Neural cell (in vitro differentiated cells): ENCODE measurements at regions not wholly inside any gene's neighbourhood (a gene's known extent, or its start where the extent isn't known, plus 50 kb on each side); places are given as distances from the start of the nearest gene placed in this dataset.
A peak's percentile ranks its signal among the peaks of the same experiment; 100 is the strongest.

Experiments
- H2AFZ ChIP-seq: fragments of 200-600, 300-800 bp; sonication (generic), shearing (Covaris generic); 2 replicates; pipeline ENCODE4 v1.6.0; 2014; ENCODE audit warnings: low read depth, mild to moderate bottlenecking, antibody characterized with exemption, low read length, moderate library complexity
- H3F3A ChIP-seq: fragments of 200-600 bp; shearing (Covaris generic); 2 replicates; pipeline ENCODE4 v1.6.1; 2016; ENCODE audit warnings: mild to moderate bottlenecking, moderate library complexity, mixed read lengths, antibody characterized with exemption, low read length; ENCODE audit not compliant: insufficient read depth, poor library complexity, severe bottlenecking
- H3K27ac ChIP-seq: fragments of 200-600, 300-800 bp; sonication (generic), shearing (Covaris generic); 2 replicates; pipeline ENCODE4 v1.5.1; 2014; ENCODE audit warnings: mild to moderate bottlenecking, low read length, moderate library complexity
- H3K27me3 ChIP-seq: fragments of 300-800, 200-600 bp; sonication (generic), shearing (Covaris generic); 2 replicates; pipeline ENCODE4 v1.6.0; 2014; ENCODE audit warnings: mild to moderate bottlenecking, low read depth, low read length, moderate library complexity; ENCODE audit not compliant: insufficient read depth
- H3K36me3 ChIP-seq: fragments of 300-800, 200-600 bp; sonication (generic), shearing (Covaris generic); 2 replicates; pipeline ENCODE4 v1.5.1; 2014; ENCODE audit warnings: mild to moderate bottlenecking, antibody characterized with exemption, low read length, moderate library complexity; ENCODE audit not compliant: insufficient read depth
- H3K4me2 ChIP-seq: fragments of 300-800, 200-600 bp; sonication (generic), shearing (Covaris generic); 2 replicates; pipeline ENCODE4 v1.6.0; 2014; ENCODE audit warnings: mild to moderate bottlenecking, low read length
- H3K4me3 ChIP-seq: fragments of 300-800, 200-600 bp; sonication (generic), shearing (Covaris generic); 2 replicates; pipeline ENCODE4 v1.5.1; 2014; ENCODE audit warnings: mild to moderate bottlenecking, low read length, moderate library complexity
- H3K79me2 ChIP-seq: fragments of 200-600 bp; shearing (Covaris generic); replicated peaks from 2 replicates; pipeline ENCODE4 v1.6.0; 2014; ENCODE audit warnings: mild to moderate bottlenecking, low read length, moderate library complexity; ENCODE audit not compliant: insufficient read depth
- H3K9ac ChIP-seq: fragments of 300-800, 200-600 bp; sonication (generic), shearing (Covaris generic); 2 replicates; pipeline ENCODE4 v1.6.1; 2016; ENCODE audit warnings: mild to moderate bottlenecking, low read length, mixed read lengths
- H3K9me2 ChIP-seq: fragments of 200-600 bp; shearing (Covaris generic); 2 replicates; pipeline ENCODE4 v1.6.1; 2016; ENCODE audit warnings: mild to moderate bottlenecking, low read length, mixed read lengths; ENCODE audit not compliant: insufficient read depth
- H3K9me3 ChIP-seq: fragments of 200-600, 300-800 bp; sonication (generic), shearing (Covaris generic); 2 replicates; pipeline ENCODE4 v1.6.1; 2016; ENCODE audit warnings: mild to moderate bottlenecking, mixed run types, low read length, moderate library complexity, mixed read lengths
- H4K20me1 ChIP-seq: fragments of 200-600 bp; shearing (Covaris generic); 2 replicates; pipeline ENCODE4 v1.6.1; 2016; ENCODE audit warnings: mild to moderate bottlenecking, mixed run types; ENCODE audit not compliant: insufficient read depth
- CTCF ChIP-seq: fragments of 450-650 bp; IDR thresholded peaks from 2 replicates; pipeline ENCODE4 v1.5.1; 2014; ENCODE audit warnings: antibody characterized with exemption, mild to moderate bottlenecking, moderate library complexity; ENCODE audit not compliant: poor library complexity, severe bottlenecking
- EP300 ChIP-seq: fragments of 450-650 bp; conservative IDR thresholded peaks from 2 replicates; pipeline ENCODE4 v1.6.1; 2014; ENCODE audit warnings: antibody characterized with exemption, mild to moderate bottlenecking, moderate library complexity; ENCODE audit not compliant: poor library complexity, severe bottlenecking
- EZH2 ChIP-seq: fragments of 200-600, 300-800 bp; shearing (Covaris generic), sonication (generic); IDR thresholded peaks from 2 replicates; pipeline ENCODE4 v1.6.1; 2014; ENCODE audit warnings: antibody characterized with exemption, low read length, borderline replicate concordance, mild to moderate bottlenecking; ENCODE audit not compliant: insufficient read depth, poor library complexity, severe bottlenecking
- MXI1 ChIP-seq: fragments of 450-650 bp; conservative IDR thresholded peaks from 2 replicates; pipeline ENCODE4 v1.6.1; 2014; ENCODE audit warnings: antibody characterized with exemption, mild to moderate bottlenecking; ENCODE audit not compliant: poor library complexity, severe bottlenecking
- POLR2AphosphoS5 ChIP-seq: IDR thresholded peaks from 2 replicates; pipeline ENCODE4 v1.6.1; 2012
- RAD21 ChIP-seq: fragments of 450-650 bp; conservative IDR thresholded peaks from 2 replicates; pipeline ENCODE4 v1.6.1; 2014; ENCODE audit warnings: antibody characterized with exemption, mild to moderate bottlenecking, moderate library complexity
- REST ChIP-seq: IDR thresholded peaks from 2 replicates; pipeline ENCODE4 v1.6.1; 2012; ENCODE audit warnings: borderline replicate concordance
- SMC3 ChIP-seq: fragments of 450-650 bp; conservative IDR thresholded peaks from 2 replicates; pipeline ENCODE4 v1.6.1; 2014; ENCODE audit warnings: antibody characterized with exemption, mild to moderate bottlenecking, moderate library complexity; ENCODE audit not compliant: poor library complexity
- TAF1 ChIP-seq: IDR thresholded peaks from 2 replicates; pipeline ENCODE4 v1.6.1; 2012; ENCODE audit warnings: low read depth

DNA sequence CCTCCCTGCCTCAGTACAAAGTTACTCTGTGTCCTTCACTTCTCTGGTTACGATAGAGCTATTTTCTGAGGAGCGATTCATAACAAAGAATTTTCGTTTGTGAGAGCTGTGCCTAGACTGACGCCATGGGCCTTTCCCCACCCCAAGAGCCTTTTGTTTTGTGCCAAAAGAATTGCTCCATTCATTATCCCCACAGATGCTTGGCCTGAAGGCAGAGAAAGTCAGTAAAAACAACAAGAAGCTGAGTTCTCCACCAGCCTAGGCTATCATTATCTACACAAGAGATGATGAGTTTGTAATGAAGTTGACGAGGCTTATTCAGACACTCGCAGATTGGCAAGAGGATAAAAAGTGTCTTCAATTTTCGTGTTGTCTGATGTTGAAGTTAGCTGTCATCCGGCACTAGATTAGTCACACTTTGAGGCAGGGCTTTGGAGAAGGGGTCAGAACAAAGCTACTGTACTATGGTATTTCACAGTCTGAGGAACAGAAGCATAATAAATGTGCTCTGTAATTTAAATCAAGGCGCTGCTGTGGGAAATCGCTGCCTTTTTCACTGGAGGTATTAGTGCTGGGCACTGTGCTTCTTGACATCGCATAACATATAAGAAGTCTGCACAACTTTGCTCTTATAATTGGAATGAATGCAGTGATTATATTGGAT is 278.4 kb upstream of the FIGN start:
- peak; percentile 36 for TF ChIP-seq POLR2AphosphoS5
- no peak for TF ChIP-seq RAD21
- TF ChIP-seq CTCF, result no peak
- no peak for TF ChIP-seq MXI1
- TF ChIP-seq REST, result no peak
- Histone ChIP-seq H3K9me2 (no peaks in the 10 kb centered on the region), H3K9ac (no peak overlapping the region), H3K27me3 (no peaks in the 10 kb centered on the region), H2AFZ (no peak overlapping the region), H3K9me3 (no peaks in the 10 kb centered on the region), H3K79me2 (no peaks in the 10 kb centered on the region), H3K4me2 (no peak overlapping the region), H3K27ac (no peak overlapping the region), H3F3A (peaks cover 3% of the 10 kb centered on the region), H4K20me1 (no peaks in the 10 kb centered on the region), H3K4me3 (peak overlapping the region; percentile 8), H3K36me3 (no peaks in the 10 kb centered on the region)

DNA sequence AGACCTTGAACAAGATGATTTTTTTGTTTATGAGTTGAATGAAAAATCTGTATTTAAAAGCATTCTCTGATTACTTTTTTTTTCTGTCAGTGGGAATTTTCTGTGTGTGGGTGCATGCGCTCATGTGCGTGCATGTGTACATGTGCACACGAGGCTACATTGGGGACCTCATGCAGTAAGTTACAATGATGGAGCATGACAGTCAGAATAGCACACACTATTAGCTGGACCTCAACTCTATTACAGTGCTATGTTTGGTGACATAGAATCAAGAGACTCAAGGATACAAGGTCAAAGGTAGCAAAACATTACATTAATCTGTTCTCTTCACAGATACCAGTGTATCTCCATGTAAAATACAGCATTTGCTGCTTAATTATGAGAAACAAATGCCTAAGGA is 276.8 kb upstream of the FIGN start:
- Histone ChIP-seq H3K9me3 (no peaks in the 10 kb centered on the region), H2AFZ (no peak overlapping the region), H3K79me2 (no peaks in the 10 kb centered on the region), H3K9me2 (no peaks in the 10 kb centered on the region), H3F3A (peaks cover 3% of the 10 kb centered on the region), H3K4me2 (no peak overlapping the region), H3K4me3 (no peak overlapping the region), H3K27ac (no peak overlapping the region), H3K9ac (no peak overlapping the region), H3K36me3 (no peaks in the 10 kb centered on the region), H4K20me1 (no peaks in the 10 kb centered on the region), H3K27me3 (no peaks in the 10 kb centered on the region)
- TF ChIP-seq RAD21, result no peak
- TF ChIP-seq MXI1, result no peak
- no peak for TF ChIP-seq CTCF
- TF ChIP-seq SMC3, result no peak
- no peak for TF ChIP-seq EP300
- no peak for TF ChIP-seq TAF1
- TF ChIP-seq EZH2, result no peak
- TF ChIP-seq REST, result no peak
- TF ChIP-seq POLR2AphosphoS5, result no peak
